ENCODE measurements at regions not wholly inside any gene's neighbourhood (a gene's known extent, or its start where the extent isn't known, plus 50 kb on each side); places are given as distances from the start of the nearest gene placed in this dataset.

GRCh38 chr6:152905551-152906299, 77.1 kb downstream of the FBXO5 start:
- DNase-seq (ENCODE audit: low read depth) = no peak

GRCh38 chr6:152909241-152909640, 73.6 kb downstream of the FBXO5 start:
- no peak for DNase-seq (ENCODE audit: low read depth)

GRCh38 chr6:152916035-152916434, 66.8 kb downstream of the FBXO5 start:
- no peak for DNase-seq (ENCODE audit: low read depth)

GRCh38 chr6:152918991-152919390, 63.9 kb downstream of the FBXO5 start:
- DNase-seq (ENCODE audit: low read depth) = no peak

GRCh38 chr6:152920016-152920415, 62.8 kb downstream of the FBXO5 start:
- no peak for DNase-seq (ENCODE audit: low read depth)
